ENCODE measurements at regions not wholly inside any gene's neighbourhood (a gene's known extent, or its start where the extent isn't known, plus 50 kb on each side); places are given as distances from the start of the nearest gene placed in this dataset.

DNA sequence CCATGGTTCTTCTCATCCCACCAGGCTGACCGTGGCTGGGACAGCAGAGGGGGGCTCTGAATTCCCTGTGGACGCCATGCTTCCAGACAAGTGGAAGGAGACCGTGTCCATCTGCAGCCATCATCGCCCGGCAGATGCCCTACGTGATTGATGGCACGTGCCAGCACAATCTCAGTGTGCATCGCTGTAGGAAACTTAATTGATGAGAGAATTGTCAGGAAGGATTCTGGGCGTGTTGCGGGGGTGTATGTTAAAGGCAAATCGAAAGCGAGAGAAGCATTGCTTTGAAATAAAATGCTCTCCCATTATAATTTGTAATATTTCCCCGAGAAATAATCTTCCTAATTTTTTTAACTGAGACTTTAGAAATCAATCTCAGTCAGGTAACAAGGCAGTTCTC is 185.5 kb upstream of the CDH4 start:
- no peak for DNase-seq (ENCODE audit: low read depth)
- no peak for TF ChIP-seq CTCF (IDR thresholded peaks at IDR 0.05; ENCODE audit: insufficient read depth, low read depth, low read length)
- H3K4me3 ChIP-seq (ENCODE audit: low read depth, low read length), result no peak overlapping the region

DNA sequence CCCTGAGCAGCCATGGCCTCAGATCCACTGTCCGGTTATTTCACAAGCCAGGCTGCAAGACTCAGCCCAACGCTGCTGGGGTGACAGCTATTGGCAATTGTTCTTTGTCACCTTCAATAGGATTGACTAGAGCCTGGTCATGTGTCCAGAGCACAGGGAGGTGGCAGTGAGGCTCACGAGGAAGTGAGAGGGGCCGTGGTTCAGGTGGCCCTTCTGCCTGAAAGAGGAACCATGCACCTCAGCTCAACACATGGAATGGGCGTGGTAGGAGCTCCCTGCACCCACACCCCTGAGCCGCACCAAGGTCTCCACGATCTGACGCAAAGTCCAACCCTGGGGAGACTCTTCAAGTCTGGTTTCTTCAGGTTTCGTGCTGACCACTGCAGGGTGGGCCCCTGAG is 184.8 kb upstream of the CDH4 start:
- no peak for TF ChIP-seq CTCF (IDR thresholded peaks at IDR 0.05; ENCODE audit: insufficient read depth, low read depth, low read length)
- DNase-seq (ENCODE audit: low read depth), result no peak
- H3K4me3 ChIP-seq (ENCODE audit: low read depth, low read length), result no peak overlapping the region

GRCh38 chr20:61072398-61072797 is 179.7 kb upstream of the CDH4 start:
- no peak for TF ChIP-seq CTCF (IDR thresholded peaks at IDR 0.05; ENCODE audit: insufficient read depth, low read depth, low read length)
- DNase-seq (ENCODE audit: low read depth), result no peak
- H3K4me3 ChIP-seq (ENCODE audit: low read depth, low read length), result no peak overlapping the region

DNA sequence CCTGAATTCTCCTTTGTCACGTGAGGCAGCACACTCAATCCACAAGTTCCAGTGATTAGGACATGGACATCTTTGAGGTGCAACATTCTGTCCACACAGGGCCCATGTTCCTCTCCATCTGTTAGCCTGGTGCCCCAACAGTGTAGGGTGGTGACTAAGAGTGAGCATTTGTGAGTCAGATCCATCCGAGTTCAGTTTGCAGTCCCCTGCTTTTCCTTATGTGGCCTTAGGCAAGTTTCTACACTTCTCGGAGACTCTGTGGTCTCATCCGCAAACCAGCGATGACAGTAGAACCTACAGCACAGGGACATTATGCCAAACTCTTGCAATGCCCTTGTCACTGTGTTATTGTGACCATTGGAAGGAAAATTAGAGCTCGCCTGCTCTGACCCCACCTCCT is 178.7 kb upstream of the CDH4 start:
- no peak for TF ChIP-seq CTCF (IDR thresholded peaks at IDR 0.05; ENCODE audit: insufficient read depth, low read depth, low read length)
- DNase-seq (ENCODE audit: low read depth), result no peak
- no peak overlapping the region for H3K4me3 ChIP-seq (ENCODE audit: low read depth, low read length)

GRCh38 chr20:61082720-61083119 is 169.3 kb upstream of the CDH4 start:
- H3K4me3 ChIP-seq (ENCODE audit: low read depth, low read length), result no peak overlapping the region
- no peak for TF ChIP-seq CTCF (IDR thresholded peaks at IDR 0.05; ENCODE audit: insufficient read depth, low read depth, low read length)
- no peak for DNase-seq (ENCODE audit: low read depth)

GRCh38 chr20:61083431-61083830 is 168.6 kb upstream of the CDH4 start:
- DNase-seq (ENCODE audit: low read depth), result no peak
- no peak for TF ChIP-seq CTCF (IDR thresholded peaks at IDR 0.05; ENCODE audit: insufficient read depth, low read depth, low read length)
- H3K4me3 ChIP-seq (ENCODE audit: low read depth, low read length), result no peak overlapping the region

DNA sequence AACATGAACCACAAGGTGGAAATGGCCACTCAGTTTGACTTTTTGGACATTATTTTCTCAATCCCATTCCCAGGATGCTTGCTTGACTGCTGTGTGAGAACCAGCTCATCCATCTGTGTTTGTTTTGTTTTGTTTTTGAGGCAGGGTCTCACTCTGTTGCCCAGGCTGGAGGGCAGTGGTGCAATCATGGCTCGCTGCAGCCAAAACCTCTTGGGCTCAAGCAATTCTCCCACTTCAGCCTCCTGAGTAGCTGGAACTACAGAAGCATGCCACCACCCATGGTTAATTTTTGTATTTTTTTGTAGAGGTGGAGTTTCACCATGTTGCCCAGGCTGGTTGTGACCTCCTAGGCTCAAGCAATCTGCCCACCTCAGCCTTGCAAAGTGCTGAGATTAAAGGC is 166.0 kb upstream of the CDH4 start:
- no peak overlapping the region for H3K4me3 ChIP-seq (ENCODE audit: low read depth, low read length)
- no peak for TF ChIP-seq CTCF (IDR thresholded peaks at IDR 0.05; ENCODE audit: insufficient read depth, low read depth, low read length)
- DNase-seq (ENCODE audit: low read depth), result no peak
